Kidney (tissue), 13 donors: ENCODE measurements at regions not wholly inside any gene's neighbourhood (a gene's known extent, or its start where the extent isn't known, plus 50 kb on each side); places are given as distances from the start of the nearest gene placed in this dataset.
A peak's percentile ranks its signal among the peaks of the same experiment; 100 is the strongest.

Experiments
- DNase-seq, 5 donors: peaks; one replicate each; pipeline ENCODE4 v3.0.0-alpha.2; 2013 to 2020
- FAIRE-seq: peaks from 2 replicates; lab custom pipeline; 2012; peaks lifted over from hg19 to GRCh38; lab: Jason Lieb, UNC
- H3K27ac ChIP-seq, 2 donors: one replicate each; pipeline ENCODE4 v1.7.0; 2013; ENCODE audit warnings: low read depth in 2 of 2, low read length in 2 of 2, inconsistent platforms in 1 of 2
- H3K27me3 ChIP-seq: one replicate; pipeline ENCODE4 v1.7.1; 2013; ENCODE audit warnings: low read length, inconsistent platforms; ENCODE audit not compliant: control insufficient read depth, insufficient read depth
- H3K36me3 ChIP-seq, 3 donors: one replicate each; pipeline versions ENCODE4 v1.7.0 to v1.7.1; 2013; ENCODE audit warnings: low read length in 3 of 3, control low read depth in 1 of 3, inconsistent platforms in 1 of 3; ENCODE audit not compliant: insufficient read depth in 3 of 3, control insufficient read depth in 2 of 3
- H3K4me1 ChIP-seq, 3 donors: one replicate each; pipeline versions ENCODE4 v1.7.0 to v1.7.1; 2013; ENCODE audit warnings: low read length in 3 of 3, inconsistent platforms in 1 of 3, low read depth in 1 of 3; ENCODE audit not compliant: control insufficient read depth in 2 of 3, insufficient read depth in 2 of 3
- H3K4me3 ChIP-seq, 3 donors: one replicate each; pipeline versions ENCODE4 v1.7.0 to v1.8.1; 2013; ENCODE audit warnings: low read length in 3 of 3, control low read depth in 1 of 3, inconsistent platforms in 1 of 3
- H3K9ac ChIP-seq, 3 donors: one replicate each; pipeline versions ENCODE4 v1.7.0 to v1.7.1; 2013; ENCODE audit warnings: low read length in 3 of 3, control low read depth in 1 of 3, inconsistent platforms in 1 of 3
- H3K9me3 ChIP-seq, 3 donors: one replicate each; pipeline versions ENCODE4 v1.7.0 to v1.7.1; 2013; ENCODE audit warnings: low read length in 3 of 3, control low read depth in 1 of 3, inconsistent platforms in 1 of 3; ENCODE audit not compliant: control insufficient read depth in 2 of 3, insufficient read depth in 1 of 3
- intact Hi-C: fragments of 100-400 bp; cut with DNase I; formaldehyde crosslinking; loops from one replicate; pipeline ENCODE4 v1.11.1; 2022
- TF ChIP-seq, protein P1 (sequence below): IDR thresholded peaks from 3 replicates; pipeline ENCODE4 v1.5.1; 2012; ENCODE audit warnings: mild to moderate bottlenecking, moderate library complexity, borderline replicate concordance; ENCODE audit not compliant: insufficient read depth; ENCODE audit errors: extremely low read depth
- donor health status: control.
- donor health status: control.
- donor health status: control.
- donor health status: control.
- donor health status: control.
- donor health status: DM: yes; HTN: yes; CAD: no.
- donor health status: Normal renal cell carcinoma (clear cell type).

DNA sequence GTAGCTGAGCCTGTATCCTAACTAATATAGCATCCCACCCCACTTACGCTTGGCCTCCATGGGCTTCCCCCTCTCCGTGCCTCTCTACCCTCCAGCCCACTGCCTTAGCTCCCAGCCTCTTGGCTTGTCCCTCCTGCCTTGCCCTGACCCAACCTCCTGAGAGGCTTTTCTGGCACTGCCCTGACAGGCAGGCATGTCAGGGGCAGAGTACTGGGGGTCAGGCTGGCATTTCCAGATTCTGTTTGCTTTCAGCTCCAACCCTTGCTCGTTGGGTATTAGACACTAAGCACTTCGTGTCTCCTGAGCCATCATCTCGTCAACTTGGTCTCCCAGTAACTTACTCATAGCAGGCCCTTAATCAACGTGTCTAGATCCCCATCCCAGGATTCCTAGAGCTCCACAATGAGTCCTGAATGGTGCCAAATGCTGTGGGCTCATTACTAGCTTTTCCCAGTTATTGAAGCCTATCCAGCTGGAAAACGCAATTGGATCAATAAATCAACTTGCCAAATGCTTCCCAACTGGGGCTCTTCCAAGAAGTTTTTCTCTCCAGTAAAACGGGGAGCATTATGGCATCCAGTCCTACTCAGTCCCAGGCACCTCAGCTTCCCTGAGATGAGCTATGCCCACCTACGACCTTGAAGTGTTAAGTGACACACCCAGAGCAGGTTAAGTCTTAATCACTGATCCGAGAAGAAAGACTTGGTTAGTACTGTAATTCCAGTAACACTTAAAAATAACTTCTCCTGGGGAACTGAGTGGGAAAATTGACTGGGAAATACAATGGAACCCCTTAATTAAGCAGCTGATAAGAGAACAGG, 78.5 kb upstream of the DLG1 start:
- Histone ChIP-seq H3K9ac (no peak overlapping the region), H3K4me1 (peaks cover 0 to 3% (median 0%) of the 10 kb centered on the region in 3 donors), H3K27ac (no peak overlapping the region), H3K27me3 (no peaks in the 10 kb centered on the region), H3K4me3 (no peak overlapping the region), H3K36me3 (no peaks in the 10 kb centered on the region), H3K9me3 (no peaks in the 10 kb centered on the region)
- intact Hi-C loops: no loop called here
- DNase-seq: no peak
- FAIRE-seq: no peak
- TF ChIP-seq, protein P1, sequence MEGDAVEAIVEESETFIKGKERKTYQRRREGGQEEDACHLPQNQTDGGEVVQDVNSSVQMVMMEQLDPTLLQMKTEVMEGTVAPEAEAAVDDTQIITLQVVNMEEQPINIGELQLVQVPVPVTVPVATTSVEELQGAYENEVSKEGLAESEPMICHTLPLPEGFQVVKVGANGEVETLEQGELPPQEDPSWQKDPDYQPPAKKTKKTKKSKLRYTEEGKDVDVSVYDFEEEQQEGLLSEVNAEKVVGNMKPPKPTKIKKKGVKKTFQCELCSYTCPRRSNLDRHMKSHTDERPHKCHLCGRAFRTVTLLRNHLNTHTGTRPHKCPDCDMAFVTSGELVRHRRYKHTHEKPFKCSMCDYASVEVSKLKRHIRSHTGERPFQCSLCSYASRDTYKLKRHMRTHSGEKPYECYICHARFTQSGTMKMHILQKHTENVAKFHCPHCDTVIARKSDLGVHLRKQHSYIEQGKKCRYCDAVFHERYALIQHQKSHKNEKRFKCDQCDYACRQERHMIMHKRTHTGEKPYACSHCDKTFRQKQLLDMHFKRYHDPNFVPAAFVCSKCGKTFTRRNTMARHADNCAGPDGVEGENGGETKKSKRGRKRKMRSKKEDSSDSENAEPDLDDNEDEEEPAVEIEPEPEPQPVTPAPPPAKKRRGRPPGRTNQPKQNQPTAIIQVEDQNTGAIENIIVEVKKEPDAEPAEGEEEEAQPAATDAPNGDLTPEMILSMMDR: no peak

DNA sequence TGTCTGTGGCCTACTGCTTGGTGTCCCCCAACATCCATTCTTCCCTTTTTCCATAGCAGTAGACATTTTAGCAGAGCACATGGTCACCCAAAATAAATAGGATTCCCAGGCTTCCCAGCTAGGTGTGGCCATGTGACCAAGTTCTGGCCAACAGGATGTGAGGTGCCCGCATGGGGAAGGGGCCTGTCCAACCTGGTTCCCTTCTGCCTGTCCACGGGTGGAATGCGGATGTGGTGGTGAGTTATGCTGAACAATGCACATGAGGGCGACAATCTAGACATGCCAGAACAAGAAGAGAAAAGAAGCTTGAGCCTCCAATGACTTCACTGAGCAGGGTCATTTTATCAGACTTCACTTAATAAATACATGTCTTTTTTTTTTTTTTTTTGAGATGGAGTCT, 77.6 kb upstream of the DLG1 start:
- DNase-seq: peak in 1 of 5 donors; percentile 43
- Histone ChIP-seq H3K9ac (no peak overlapping the region), H3K4me1 (peaks cover 0 to 3% (median 0%) of the 10 kb centered on the region in 3 donors), H3K27me3 (no peaks in the 10 kb centered on the region), H3K27ac (no peak overlapping the region), H3K9me3 (no peaks in the 10 kb centered on the region), H3K36me3 (no peaks in the 10 kb centered on the region), H3K4me3 (no peak overlapping the region)
- TF ChIP-seq, protein P1: no peak
- FAIRE-seq: no peak
- intact Hi-C loops: no loop called here

DNA sequence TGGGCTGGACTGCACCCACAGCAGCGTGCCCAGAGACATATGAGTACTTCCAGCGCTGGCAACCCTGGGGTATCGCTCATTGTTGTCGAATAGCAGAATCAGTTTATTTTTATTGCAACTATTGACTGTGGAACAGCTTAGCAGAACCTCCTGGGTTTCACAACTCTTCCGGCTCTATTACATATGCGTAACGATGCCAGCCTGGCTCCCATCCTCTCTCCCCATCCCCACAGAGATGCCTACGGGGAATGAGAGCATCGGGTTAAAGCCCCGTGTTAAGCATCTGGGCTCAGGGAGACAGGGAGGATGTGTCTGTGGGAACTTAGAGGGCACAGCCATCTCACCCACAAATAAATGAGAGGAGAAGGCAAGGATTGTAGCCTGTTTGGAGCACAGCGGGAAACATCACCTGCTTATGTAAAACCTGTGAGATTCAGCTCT, 76.6 kb upstream of the DLG1 start:
- FAIRE-seq: no peak
- intact Hi-C loops: no loop called here

More for the DNA sequence above, 76.6 kb upstream of the DLG1 start:
- TF ChIP-seq, protein P1: no peak
- H3K9me3 ChIP-seq: no peaks in the 10 kb centered on the region
- H3K9ac ChIP-seq: no peak overlapping the region
- H3K27me3 ChIP-seq: no peaks in the 10 kb centered on the region
- DNase-seq: no peak
- no peaks in the 10 kb centered on the region for H3K36me3 ChIP-seq
- no peak overlapping the region for H3K27ac ChIP-seq
- peaks cover 0 to 3% (median 0%) of the 10 kb centered on the region in 3 donors for H3K4me1 ChIP-seq
- no peak overlapping the region for H3K4me3 ChIP-seq
